Kidney epithelial cell (primary cell): ENCODE measurements at regions not wholly inside any gene's neighbourhood (a gene's known extent, or its start where the extent isn't known, plus 50 kb on each side); places are given as distances from the start of the nearest gene placed in this dataset.
"Not testable (repeated sequence)": the region's sequence is repeated elsewhere in the genome, so short reads cannot be mapped to it uniquely, and the experiment has no call there.

Experiments used
- DNase-seq: peaks from one replicate; pipeline ENCODE4 v3.0.0-alpha.2; 2010; ENCODE audit warnings: low read depth
- H3K27me3 ChIP-seq: 2 replicates; pipeline ENCODE4 v1.6.0; 2011; ENCODE audit warnings: low read length; ENCODE audit not compliant: control insufficient read depth, insufficient read depth
- H3K36me3 ChIP-seq: 2 replicates; pipeline ENCODE4 v1.5.1; 2011; ENCODE audit warnings: low read length; ENCODE audit not compliant: control insufficient read depth, insufficient read depth
- H3K4me3 ChIP-seq: 2 replicates; pipeline ENCODE4 v1.5.1; 2011; ENCODE audit warnings: low read depth, mild to moderate bottlenecking, control low read depth, low read length
- TF ChIP-seq, protein P1 (sequence below): IDR thresholded peaks from 2 replicates; pipeline ENCODE4 v1.5.1; 2011; ENCODE audit warnings: mild to moderate bottlenecking, moderate library complexity, low read length, control low read depth, inconsistent platforms; ENCODE audit not compliant: insufficient read depth, poor library complexity, severe bottlenecking

DNA sequence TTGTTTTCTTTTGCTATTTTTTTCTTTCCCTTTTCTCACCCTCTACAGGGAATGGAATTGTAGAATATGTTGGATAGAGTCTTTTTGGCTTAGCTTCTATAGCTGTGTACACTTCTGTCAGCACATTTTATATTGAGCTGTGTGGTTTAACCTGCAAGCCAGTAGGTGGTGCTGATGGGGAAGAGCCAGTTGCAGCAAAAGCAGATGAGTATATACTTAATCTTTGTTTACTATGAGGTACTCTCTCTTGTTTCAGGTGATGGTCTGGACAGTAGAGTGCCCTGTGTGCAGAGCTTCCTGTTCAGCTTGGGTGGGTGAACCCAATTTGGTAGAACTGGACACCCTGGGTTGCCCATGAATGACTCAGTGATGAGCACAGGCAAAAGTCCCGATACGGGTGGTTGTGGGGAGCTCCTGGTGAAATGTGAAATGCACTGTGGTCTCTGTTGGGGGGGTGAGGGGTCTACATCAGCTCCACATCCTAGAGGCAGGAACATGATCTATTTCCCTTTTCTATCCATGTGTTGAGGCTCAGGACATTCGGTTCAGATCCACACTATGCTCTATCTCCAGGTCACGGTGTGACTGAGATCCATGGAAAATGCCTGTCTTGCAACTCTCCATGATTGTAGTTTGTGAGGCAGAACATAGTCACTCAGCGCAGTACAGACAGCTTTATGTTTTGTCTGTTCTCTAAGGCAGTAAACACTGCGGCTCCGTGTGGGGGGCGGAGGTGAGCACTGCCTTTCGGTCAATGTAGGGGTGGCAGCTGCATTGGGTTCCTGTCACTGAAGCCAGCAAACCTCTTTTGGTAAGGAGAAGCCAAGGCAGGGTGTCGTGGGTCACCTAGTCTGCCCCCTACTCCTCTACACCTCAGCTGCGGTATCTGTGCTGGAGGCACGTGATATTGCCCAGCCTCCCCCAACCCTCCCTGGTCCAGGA, 353.2 kb downstream of the PRR16 start:
- Histone ChIP-seq H3K27me3 (no peaks in the 10 kb centered on the region), H3K4me3 (no peak overlapping the region), H3K36me3 (no peaks in the 10 kb centered on the region)
- no peak for DNase-seq
- TF ChIP-seq, protein P1, sequence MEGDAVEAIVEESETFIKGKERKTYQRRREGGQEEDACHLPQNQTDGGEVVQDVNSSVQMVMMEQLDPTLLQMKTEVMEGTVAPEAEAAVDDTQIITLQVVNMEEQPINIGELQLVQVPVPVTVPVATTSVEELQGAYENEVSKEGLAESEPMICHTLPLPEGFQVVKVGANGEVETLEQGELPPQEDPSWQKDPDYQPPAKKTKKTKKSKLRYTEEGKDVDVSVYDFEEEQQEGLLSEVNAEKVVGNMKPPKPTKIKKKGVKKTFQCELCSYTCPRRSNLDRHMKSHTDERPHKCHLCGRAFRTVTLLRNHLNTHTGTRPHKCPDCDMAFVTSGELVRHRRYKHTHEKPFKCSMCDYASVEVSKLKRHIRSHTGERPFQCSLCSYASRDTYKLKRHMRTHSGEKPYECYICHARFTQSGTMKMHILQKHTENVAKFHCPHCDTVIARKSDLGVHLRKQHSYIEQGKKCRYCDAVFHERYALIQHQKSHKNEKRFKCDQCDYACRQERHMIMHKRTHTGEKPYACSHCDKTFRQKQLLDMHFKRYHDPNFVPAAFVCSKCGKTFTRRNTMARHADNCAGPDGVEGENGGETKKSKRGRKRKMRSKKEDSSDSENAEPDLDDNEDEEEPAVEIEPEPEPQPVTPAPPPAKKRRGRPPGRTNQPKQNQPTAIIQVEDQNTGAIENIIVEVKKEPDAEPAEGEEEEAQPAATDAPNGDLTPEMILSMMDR = peak; percentile 59

DNA sequence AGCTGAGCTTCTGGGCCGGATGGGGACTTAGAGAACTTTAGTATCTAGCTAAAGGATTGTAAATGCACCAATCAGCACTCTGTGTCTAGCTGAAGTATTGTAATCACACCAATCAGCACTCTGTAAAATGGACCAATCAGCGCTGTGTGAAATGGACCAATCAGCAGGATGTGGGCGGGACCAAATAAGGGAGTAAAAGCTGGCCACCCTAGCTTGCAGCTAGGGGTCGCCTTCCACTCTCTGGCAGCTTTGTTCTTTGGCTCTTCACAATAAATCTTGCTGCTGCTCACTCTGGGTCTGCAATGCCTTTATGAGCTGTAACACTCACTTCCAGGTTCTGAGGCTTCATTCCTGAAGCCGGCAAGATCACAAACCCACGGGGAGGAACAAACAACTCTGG, 354.0 kb downstream of the PRR16 start:
- DNase-seq = no peak

DNA sequence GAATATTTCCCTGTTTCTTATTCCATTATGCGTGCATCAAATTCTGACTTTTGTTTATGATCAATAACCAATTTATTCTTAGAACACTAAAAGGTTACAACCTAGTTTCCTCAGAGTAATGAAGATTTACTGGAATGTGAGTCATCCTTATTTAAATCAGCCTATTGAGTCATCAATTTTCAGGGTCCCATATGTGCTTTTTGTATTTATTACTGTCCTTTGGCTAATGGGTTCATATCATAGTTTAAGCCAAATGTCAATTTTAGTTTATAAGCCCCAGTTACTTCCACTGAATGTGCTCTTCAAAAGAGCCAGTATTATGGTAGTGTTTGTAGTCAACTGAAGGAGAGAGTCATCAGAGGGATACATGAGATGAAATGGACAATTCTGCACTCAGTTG, 359.2 kb downstream of the PRR16 start:
- H3K4me3 ChIP-seq = no peak overlapping the region
- no peaks in the 10 kb centered on the region for H3K27me3 ChIP-seq
- DNase-seq = no peak
- H3K36me3 ChIP-seq = no peaks in the 10 kb centered on the region
- TF ChIP-seq, protein P1 = no peak

More for the DNA sequence above, 354.0 kb downstream of the PRR16 start:
- Histone ChIP-seq H3K36me3 (no peaks in the 10 kb centered on the region), H3K4me3 (no peak overlapping the region), H3K27me3 (no peaks in the 10 kb centered on the region)
- TF ChIP-seq, protein P1 = no peak

DNA sequence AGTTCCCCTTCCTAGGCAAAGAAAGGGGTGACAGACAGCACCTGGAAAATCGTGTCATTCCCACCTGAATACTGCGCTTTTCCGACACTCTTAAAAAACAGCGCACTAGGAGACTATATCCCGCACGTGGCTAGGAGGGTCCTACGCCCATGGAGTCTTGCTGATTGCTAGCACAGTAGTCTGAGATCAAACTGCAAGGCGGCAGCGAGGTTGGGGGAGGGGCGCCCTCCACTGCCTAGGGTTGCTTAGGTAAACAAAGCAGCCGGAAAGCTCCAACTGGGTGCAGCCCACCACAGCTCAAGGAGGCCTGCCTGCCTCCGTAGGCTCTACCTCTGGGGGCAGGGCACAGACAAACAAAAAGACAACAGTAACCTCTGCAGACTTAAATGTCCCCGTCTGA, 367.5 kb downstream of the PRR16 start:
- H3K27me3 ChIP-seq, H3K36me3 ChIP-seq, DNase-seq, H3K4me3 ChIP-seq: not testable (repeated sequence)

DNA sequence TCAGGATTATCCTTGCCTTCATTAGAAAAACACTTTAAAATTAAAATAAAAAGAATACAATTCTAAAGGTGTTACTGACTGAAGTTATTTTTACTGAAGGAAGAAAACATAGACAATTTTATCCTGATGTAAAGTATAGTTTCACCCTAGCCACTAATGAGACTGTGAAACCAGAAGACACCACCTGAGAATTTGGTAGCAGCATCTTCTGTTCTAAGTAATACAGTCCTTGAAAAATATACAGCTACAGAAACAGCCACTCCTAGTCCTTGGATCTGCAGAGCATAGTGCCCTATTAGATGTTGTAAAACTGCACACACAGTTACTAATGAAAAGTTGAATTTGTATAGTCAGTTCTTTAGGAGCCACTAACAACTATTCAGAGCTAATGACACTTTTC, 377.7 kb downstream of the PRR16 start:
- H3K27me3 ChIP-seq = no peaks in the 10 kb centered on the region
- H3K4me3 ChIP-seq = no peak overlapping the region
- DNase-seq = no peak
- TF ChIP-seq, protein P1 = no peak
- H3K36me3 ChIP-seq = no peaks in the 10 kb centered on the region

DNA sequence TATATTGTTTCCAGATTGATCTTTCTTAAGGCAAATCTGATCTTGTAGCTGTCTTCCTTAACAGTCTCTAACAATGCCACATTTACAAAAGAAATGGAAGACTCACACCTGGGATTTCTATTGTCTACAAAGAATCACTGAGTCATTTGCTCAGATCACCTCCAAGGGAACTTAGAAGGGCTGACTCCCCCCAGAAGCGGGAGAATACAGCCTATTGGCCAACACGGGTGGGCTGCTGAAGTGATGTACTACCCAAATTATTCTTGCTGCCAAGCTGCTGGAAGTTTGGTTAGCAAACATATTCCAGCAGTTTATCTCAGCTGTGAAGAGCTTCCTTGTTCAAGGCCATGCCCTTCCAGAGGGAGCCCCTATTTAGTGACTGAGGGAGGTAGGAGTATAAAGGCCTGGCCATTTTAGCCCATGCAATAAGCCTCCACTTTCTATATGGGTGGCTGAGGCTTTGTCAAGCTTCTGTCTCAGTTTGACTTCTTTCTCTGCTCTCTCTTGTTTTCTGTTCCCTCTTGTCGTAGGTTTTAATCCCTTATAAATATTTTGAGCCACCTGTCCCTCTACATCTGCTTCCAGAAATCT, 379.4 kb downstream of the PRR16 start:
- Histone ChIP-seq H3K4me3 (no peak overlapping the region), H3K27me3 (no peaks in the 10 kb centered on the region), H3K36me3 (no peaks in the 10 kb centered on the region)
- DNase-seq = no peak
- TF ChIP-seq, protein P1 = no peak
